ENCODE measurements at regions not wholly inside any gene's neighbourhood (a gene's known extent, or its start where the extent isn't known, plus 50 kb on each side); places are given as distances from the start of the nearest gene placed in this dataset.

DNA sequence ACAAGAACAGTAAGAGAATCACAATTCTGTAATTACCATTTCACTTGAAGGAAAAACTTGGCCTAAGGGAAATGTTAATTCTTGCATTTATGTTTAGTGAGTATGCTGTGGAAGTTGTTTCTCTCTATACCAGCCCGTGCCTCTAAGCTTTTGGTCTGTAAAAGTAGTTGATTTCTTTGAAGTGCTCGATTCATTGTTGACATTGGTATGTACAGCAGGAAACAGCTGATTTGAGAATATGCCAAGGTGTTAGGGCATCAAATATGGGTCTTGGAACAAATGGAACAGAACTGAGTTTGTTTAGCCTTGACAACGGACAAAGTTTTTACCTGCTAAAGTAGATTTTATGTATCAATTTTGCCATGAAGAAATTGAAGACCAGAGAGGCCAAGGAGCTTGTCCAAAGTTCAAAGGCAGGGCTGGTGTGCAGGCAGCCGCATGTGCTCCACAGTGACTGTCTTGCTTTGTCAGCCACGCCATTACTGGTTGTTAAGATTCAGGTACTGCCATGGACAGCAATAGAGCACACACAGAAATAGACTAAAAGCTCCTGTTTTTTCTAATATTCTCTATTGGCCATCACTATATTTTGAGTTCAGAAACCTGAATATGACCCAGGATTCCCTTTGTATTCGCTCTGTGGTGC, 75.5 kb upstream of the TLR3 start:
- no peak for DNase-seq

DNA sequence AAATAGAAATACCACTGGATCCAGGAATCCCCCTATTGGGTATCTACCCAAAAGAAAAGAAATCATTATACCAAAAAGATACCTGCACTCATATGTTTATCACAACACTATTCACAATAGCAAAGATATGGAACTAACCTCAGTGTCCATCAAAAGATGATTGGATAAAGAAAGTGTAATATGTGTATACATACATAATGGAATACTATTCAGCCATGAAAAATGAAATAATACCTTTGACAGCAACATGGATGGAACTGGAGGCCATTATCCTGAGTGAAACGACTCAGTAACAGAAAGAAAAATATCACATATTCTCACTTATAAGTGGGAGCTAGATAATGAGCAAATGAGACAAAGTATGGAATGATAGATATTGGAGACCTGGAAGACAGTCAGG, 74.2 kb upstream of the TLR3 start:
- DNase-seq, result no peak

DNA sequence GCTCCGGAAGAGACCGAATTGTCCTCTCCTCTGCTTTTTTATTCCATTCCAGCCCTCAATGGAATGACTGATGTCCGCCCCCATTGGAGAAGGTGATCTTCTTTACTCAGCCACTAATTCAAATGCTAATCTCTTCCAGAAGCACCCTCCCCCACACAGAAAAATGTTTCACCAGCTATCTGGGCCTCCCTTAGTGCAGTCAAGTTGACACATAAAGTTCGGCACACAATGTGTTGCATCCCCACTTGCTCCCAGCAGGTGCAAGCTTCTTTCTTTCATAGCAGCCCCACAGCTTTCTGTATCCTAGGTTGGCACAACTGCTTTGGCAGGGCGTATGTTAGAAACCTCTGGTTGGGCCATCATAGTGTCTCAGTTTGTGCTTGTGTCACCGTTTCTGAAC, 73.3 kb upstream of the TLR3 start:
- DNase-seq, result no peak

DNA sequence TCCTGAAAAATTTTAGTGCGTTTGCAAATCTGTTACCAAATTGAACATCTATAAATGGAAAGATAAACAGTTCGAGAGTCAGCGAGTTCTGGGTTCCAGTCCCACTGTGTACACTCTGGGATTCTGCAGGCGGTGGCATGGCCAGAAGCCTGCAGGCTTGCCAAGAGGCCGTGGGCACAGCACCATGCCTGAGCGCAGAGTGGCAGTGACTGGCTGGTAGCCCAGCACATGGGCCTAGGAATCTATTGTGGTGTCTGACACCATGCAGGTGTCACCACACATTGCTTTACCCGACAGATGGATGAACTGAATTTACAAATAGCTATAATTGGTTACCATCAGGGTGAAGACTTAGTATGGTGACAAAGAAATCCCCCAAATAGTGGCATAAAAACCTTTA, 71.7 kb upstream of the TLR3 start:
- no peak for DNase-seq

DNA sequence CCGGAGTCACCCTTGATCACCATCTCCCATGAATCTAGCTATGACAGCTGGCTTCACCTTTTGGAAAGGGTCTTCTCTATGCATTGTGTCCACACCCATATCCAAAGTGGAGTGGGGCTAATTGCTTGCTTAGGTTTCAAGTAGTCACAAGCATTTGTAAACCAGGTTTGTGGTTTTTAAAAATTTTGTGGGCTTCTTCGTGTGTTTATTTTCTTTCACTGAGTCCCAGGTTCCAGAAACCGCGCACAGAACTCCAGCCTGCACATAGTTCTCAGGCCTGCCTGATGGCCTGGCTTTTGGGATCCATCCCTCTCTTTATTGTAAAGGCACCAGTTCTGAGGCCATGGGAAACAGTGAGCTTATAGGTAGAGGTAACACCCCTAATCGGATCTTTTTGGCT, 70.2 kb upstream of the TLR3 start:
- no peak for DNase-seq

DNA sequence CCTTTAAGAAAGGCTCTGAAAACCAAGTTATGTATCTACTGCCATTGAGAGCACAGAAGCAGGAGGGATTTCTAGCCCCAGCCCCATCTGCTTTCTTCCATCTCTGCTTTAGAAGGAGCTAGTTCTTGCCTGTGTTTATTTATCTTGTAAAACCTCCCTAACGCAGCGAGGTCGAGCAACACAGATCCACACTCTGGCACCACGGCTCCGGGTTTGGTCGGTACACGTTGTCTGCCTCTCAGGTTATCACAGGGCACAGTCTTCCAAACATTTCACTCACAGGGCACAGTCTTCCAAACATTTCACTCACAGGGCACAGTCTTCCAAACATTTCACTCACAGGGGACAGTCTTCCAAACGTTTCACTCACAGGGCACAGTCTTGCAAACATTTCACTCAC, 69.7 kb upstream of the TLR3 start:
- DNase-seq, result no peak

DNA sequence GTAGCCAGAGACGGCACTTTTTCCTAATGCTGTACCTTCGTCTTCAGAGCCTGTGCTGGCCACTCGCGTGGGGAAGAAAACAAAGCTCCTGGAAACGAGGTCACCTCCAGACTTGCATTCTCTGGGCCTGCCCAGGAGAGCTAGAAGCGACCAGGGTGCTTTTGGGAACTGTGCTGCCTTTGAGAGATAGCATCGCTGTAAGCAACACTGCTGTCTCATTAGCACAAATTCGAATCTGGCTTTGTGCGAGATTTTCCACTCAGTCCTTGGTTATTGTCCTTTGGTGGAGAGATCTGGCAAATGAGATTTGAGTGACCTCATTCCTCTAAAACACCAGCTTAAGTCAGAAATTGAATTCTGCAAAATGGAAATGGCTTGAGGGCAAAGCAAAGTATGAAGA, 66.1 kb upstream of the TLR3 start:
- no peak for DNase-seq

DNA sequence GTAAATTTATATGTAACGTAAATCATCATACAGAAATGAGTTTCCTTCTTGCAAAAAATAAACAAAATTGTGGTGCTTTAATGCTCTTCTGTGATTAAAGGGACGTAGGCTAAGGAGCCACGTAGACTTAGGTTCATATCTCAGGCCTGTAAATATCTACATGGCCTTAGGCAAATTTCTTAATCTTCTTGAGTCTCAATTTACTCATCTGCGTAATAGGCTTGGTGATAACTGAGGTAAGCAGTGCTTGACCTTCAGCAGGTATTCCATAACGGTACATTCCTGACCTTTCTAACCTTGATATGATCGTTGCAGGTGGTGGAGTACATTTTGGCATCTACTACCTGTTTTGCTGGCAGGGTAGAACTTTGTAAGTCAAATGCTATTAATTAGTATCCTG, 65.2 kb upstream of the TLR3 start:
- DNase-seq, result no peak

DNA sequence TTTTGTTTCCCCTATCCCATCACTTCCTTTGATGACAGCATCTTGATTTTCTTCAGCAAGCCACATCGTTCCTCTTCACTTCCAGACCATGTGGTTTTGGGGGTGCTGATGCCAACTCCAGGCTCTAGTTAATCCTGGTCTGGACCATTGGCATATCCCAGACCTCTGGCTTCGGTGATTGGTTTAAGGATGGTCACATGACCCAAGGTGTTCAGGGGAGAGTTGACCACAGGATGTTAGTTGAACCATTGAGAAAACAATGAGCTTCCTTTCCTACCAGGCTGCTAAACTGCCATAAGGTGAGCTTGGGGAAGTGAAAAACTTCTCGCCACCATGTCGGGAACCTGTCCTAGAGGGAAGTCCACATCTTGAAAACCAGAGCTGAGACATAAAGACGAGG, 60.9 kb upstream of the TLR3 start:
- DNase-seq, result no peak

DNA sequence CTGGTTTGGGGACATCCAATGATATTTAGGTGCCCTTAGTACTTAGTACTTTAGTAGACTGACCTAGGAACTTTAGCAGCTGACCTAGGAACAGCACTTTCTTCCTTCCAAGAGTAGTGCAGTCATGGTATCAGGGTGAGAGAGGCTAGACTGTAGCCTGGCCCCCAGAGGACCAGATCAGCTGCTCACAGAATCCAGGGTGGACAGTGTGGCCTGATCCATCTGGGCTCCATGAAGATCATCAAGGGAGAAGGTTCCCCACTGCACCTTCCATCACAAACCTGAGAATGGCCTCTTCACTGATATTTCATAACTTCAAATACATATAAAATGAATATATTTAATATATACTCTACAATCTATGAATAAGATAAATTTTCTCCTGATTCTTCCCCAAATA, 59.0 kb upstream of the TLR3 start:
- no peak for DNase-seq

DNA sequence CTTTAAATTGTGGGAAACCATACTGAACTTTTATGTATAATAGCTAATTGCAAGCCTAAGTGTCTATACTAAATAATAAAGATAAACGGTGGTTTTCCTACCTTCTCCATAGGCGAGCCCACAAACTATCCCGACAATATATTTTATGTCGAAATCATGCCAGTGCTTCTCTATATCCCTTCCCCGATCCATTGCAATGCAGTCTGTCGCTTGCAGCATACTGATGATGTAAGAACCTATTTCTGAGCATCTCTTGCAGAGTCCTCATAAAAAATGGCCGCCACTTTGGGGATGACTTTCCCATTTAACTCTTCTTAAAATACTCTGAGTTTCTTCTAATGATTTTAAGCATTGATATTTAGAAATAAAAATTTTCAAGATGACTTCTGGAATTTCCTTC, 58.1 kb upstream of the TLR3 start:
- no peak for DNase-seq

DNA sequence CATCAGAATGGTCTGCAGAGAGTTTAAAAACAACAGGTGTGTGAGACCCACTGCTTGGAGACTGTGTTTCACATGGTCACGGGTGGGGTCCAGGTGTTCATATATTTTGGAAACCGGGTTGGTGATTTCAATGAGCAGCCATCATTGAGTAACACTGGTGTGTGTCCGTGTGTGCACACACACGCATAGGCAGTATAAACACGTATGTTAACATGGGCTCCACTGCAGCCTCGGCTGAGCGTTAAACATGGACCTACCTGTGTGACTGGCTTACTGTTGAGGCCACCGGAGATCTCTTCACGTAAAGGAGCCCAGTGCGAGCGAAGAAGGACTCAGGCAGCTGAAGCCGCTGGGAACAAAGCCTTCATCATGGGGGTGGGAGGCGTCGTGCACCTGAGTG, 56.9 kb upstream of the TLR3 start:
- DNase-seq, result no peak

DNA sequence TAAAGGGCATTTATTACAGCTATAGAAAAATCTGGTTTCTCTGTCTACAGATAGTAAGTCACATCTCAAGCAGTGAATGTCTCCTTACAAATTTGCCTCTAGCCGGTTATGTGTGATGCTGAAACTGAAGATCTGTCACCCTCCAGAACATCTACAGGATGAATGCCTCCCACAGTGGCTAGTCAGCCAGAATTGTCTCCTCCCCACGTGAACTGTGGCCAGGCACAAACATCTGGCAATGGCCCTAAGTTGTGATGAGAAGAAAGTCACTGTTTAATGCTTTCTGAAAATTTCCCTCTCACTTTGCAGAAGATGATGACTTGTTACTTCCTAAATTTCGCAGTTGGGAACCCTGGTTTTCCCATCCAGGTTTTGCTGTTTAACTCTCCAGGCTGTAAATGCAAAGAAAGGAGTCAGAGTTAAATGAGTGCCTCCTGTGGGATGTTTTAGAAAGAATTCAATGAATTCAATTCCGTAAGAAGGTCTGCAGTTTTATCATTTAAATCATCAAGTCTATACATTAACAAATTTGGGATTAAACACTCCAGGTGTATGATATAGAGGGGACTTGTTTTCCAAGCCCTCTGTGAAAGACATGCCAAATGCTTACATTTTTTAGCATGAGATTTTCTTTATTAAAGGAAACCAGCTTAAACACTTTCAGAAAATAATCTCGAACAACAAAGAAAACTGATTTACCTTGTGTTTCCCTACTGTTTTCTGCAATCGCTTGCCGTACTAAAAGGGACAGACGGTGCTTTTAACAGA, 55.4 kb upstream of the TLR3 start:
- no peak for DNase-seq

DNA sequence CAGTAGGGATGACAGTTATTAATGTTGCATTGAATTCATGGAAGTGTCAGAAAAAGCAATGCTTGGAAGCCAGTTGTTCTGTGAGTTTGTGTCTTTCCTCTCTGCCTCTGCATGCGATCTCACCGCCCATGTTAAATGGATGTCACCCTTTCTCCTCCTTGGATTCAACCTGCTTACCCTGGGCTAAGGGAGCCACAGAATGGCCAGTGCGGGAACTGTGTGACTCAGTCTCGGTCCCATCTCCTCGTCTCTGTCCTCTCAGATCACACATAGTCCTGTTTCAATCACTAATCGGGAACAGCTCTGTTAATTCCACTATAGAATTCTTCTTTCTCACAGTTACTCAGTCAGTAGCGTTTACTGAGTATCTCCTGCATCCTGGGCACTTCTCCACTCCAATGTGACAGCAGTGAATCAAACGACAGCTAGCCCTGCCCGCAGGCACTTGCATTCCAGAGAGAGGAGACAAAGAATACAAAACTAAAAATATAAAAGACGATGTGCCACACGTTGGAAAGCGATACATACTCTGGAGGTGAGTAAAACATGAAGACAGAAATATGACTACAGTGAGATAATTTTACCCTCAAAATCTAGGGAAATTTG, 53.6 kb upstream of the TLR3 start:
- DNase-seq, result no peak

DNA sequence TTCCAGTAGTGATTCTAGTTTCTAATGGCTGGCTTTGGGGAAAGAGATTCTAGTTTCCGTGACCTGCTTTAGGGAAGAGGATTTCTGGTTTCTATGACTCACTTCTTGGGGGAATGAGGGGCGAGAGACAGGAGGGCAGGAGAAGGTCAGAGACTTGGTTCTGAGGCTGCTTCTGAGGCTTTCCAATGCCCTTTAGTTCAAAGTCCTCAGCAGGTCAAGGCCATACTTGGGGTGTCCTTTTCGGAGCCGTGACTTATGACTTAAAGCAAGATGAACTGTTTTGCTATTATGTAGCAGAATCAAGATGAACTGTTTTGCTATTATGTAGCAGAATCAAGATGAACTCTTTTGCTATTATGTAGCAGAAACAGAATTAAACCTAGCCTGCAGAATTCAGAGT, 52.2 kb upstream of the TLR3 start:
- no peak for DNase-seq

DNA sequence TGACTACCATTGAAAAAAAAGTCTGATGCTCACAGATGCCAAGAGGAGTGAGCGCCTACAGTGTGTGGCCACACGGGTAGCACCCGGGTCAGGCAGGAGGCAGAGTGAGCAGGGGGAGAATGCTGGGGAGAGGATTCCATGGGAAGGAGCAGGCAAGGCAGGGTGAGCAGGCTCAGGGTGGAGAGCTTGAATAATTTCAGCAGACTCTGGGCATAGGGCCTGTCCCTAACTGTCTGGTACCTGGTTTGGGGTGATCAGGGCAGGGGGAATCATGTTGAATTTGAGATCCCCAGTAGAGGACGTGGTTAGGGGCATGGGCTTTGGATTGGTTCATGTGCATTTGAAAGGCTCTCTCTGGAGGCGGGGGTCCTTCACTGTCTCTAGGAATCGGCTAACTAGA, 51.2 kb upstream of the TLR3 start:
- no peak for DNase-seq

DNA sequence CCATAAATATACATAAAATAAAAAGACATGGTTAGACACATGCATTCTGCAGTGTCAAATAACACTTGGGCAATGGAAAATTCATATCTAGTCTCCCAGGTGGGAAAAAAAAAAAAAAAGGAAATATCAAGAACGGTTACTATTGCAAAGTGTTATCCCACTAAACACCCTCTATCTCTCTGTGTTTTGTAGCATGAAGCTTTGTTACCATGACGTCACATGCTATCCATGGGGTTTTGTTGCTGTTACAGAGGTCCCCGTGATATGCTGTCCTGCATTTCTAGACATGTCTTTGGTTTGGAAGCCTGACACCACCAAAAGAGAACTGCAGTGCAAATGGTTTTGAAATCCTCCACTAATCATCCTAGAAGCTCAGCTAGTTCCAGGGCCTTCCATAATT, 50.7 kb upstream of the TLR3 start:
- DNase-seq, result no peak

DNA sequence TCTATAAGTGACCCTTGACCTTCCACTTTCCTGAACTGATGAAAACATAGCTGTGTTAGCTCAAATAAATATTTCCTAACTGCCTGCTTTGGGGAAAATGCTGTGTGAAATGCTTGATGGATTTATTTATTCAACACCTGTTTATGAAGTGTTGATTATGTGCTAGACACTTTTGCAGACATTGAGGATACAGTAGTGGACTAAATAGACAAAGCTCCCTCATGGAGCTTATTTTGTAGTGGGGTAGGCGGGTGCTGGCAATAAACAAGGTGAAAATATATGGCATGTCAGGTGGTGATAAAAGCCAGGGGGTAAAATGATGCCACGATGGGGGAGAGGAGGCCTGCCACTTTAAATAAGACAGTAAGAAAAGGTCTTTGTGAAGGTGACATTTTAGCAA, 50.2 kb upstream of the TLR3 start:
- DNase-seq, result no peak
